Bone marrow (tissue), 2 donors: ENCODE measurements at regions not wholly inside any gene's neighbourhood (a gene's known extent, or its start where the extent isn't known, plus 50 kb on each side); places are given as distances from the start of the nearest gene placed in this dataset.

Source experiments
- DNase-seq, 2 donors: peaks; one replicate each; lab custom pipeline; 2025; lab: John Stamatoyannopoulos, UW

DNA sequence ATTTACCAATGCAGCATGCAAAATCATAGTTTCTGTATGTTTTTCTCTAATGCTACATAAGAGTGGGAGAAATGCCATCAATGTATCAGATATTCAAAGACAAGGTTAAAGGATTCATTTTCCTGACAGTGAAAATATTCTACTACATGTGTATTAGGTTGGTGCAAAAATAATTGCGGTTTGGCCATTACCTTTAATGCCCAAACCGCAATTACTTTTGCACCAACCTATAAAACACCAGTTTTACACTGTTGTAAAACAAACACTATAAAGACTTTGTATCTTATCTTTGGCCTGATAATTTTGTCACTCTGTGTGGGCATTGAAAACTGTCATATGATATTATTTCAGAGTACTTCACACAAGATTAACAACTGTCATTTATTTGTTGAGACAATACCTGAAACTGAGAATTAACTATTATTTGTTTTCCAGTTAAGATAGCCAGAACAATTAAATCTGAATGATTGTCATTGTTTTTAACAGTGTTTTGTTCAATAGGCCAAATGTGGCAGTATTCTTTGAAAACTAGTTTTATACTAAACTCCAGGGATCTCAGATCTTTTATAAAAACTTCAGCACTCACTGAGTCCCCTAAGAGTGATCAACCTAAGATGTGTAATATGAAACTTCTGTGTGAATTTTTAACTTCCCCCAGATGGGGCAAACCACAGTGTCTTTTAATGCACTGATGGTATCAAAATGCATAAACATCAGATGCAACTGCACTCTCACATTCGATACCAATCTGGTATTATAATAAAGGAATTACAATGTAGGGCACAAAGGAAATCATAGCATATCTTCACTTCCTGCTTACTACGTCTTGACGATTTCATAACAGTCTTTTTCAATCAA lies 53.8 kb upstream of the FBN2 start:
- DNase-seq = no peak

DNA sequence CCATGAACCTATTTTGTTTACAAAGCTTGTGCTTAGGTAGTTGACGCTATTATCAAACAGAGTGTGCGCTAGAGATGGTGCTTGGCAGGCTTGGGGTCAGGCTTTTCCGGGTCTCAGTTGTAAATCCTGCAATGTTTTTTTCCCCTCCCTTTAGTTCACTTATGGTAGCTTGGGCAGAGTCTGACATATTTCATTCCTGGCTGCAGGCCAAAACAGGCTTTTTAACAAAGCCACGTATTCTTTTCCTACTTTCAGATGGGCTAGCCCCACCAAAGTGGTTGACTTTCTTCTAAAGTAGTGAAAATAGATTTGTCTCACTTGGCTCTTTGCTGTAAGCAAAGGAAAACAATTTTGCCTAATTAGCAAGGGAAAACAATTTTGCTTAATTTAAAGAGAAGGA lies 58.0 kb upstream of the FBN2 start:
- DNase-seq = no peak

DNA sequence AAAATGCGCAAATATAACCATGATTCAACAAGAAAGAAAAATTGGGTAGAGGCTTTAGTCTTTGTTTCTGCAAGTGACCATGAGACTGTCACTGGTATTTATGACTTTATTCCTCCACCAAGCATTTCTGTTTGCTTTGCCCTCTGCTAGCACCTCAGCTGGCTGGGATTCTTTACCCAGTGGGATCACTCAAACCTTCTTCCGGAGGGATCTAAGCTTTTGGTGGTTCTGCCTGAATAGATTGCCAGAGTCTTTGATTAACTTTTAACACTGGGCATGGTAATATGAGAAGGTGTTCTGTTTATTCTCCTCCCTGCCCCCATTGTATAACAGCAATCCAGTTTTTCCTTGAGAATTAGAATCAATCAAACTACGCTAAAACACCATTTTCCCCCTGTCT lies 59.1 kb upstream of the FBN2 start:
- DNase-seq = no peak

DNA sequence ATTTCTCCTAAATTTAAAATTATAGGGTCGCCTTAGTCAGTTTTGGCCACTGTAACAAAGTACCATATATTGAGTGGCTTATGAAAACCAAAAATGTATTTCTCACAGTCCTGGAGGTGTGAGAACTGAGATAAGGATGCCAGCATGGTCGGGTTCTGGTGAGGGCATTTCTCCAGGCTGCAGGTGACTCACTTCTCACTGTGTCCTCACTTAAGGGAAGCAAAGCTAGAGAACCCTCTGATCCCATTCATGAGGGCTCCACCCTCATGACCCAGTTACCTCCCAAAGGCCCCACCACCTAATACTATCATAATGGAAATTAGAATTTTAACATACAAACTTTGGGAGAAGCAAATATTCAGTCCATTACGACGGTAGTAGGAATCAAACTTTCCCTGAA lies 75.1 kb upstream of the FBN2 start:
- DNase-seq = no peak

DNA sequence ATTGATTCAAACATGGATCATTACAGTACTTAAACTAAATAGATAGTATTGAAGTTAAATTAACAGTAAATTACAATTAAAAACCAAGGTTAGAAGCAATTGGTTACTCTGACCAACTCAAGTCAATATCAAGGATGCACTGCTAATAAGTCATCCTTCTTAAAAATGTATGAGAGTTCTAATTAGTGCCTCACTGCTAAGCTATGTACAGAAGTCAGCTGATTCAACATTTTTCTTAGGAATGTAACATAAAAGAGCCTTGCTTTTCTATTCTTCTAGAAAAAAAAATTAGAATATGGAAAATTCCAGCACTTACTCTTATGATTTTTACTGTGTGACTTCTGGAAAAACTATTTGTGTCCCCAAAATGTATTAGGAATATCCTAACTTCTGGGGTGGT lies 75.7 kb upstream of the FBN2 start:
- DNase-seq = no peak

DNA sequence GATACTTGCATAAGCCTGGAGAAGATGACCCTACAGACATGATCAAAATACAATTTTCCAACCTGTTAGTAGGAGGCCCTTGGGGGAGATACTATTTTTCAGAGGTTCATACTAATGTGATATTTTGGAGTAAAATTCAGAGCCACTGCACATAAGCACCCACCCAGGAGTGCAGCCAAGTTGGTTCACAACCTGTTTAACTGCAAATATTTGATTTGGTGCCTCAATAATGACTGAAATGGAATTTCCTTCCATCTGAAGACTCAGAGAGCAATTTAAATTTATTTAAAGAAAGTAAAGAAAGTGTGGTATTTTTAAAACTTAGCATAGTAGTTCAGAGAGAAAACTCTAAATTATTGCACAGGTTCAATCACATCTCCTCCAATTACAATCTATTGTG lies 77.5 kb upstream of the FBN2 start:
- DNase-seq = no peak

DNA sequence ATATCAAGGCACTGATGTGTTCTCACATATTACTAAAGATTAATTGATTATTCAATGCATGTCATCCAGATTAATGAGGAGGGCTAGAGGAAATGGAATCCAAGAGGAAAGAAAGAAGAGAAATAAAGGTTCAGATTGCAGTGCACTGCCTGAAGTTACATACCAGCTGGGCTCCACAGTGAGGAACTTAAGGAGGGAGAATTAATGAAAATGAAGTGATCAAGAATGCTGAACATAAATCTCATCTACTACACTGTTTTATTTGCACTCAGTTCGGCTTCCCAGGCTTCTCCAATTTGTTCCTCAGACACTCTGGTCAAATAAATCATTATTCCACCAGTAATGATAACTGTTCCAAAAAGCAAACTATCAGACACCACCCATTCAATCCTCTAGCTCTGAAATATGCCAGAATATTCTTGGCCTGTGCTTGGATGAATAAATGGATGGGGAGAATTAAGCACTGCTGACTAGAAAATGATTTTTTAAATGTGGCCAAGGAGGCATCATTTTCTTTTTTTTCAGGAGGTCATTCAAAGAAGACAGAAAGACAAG lies 88.6 kb upstream of the FBN2 start:
- no peak for DNase-seq

DNA sequence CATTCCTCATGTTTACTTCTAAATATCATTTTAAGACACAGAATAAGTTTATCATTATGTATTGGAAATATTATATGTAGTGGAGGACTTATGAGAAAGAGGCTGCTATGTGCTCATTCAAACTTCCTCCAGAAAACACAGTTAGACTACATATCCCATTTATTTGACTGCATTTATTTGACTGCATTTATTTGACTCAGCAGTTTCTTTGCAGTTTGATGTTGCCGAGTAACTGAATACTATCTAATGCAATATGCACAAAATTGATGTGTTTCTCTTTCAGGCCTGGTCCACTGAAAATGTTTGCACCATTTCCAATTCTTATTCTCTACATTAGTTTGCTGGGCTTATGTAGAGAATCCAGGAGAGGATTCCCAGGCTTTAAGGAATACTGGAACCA lies 89.9 kb upstream of the FBN2 start:
- no peak for DNase-seq

DNA sequence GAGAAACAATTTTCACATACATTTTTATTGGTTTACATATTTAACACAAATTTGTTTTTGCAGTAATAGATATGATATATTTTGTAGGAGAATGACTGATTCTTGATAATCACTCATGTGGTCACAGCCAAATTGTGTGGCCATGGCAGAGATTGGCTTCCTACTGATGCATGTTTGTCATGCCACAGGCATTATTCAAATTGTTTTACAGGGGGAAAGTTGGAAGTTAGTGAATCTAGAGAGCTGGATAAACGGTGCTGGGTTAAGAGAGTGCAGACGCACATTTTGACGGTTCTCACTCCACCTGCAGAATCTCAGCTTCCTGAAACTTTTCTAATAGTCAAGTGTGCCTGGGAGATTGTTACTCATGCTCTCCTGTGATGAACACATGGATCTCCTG lies 91.1 kb upstream of the FBN2 start:
- DNase-seq = no peak

DNA sequence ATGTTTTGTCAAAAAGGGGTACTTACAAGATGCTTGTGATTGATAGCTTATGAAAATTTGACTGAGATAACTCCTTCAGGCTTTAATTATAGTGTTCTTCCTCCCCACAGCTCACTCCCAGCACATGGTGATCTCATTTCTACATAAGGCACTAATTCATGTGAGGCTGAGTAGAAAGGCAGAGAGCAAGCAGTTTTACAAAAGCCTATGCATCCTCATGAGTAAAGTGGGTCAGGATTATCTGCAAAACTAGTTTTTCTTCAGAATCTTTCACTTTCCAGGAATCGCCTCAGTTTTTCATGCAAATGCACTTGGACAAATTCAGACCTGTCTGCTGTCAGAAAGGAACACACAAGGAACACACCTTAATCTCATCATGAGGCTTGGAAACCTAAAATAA lies 92.1 kb upstream of the FBN2 start:
- no peak for DNase-seq

DNA sequence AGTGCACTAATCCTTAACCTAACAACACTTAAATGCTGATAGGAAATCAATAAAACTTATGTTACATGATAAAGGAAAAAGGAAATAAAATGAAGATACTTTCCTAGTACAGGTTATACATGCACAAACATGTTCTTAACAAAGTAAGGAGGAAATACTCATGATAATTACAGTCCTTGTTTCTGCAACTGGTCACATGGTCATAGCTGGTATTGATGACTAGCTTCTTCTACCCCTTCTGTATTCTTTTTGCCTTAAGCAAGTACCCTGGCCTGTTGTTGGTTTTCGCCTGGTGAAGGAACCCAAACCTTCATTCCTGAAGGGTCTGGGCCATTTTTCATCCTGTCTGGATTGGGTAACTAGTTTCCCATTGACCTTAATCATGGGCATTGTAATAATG lies 93.7 kb upstream of the FBN2 start:
- no peak for DNase-seq

DNA sequence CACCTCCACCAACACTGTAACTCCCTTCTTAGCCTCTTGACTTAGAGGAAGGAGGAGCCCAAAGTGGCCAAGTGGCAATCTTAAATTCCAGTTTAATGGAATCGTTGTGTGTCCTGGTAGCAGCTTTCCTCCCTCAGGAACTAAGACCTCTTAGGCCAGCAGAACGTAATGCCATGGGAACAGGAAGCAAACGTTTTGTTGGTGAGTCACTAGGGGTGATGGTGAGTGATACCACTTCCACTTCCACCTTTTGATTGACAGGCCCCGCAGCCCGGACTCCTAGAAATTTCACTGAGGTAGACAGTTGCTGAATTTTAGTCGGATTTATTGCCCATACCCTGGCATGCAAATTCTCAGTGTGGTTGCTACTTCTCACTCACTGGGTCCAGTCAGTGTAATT lies 94.2 kb upstream of the FBN2 start:
- no peak for DNase-seq

DNA sequence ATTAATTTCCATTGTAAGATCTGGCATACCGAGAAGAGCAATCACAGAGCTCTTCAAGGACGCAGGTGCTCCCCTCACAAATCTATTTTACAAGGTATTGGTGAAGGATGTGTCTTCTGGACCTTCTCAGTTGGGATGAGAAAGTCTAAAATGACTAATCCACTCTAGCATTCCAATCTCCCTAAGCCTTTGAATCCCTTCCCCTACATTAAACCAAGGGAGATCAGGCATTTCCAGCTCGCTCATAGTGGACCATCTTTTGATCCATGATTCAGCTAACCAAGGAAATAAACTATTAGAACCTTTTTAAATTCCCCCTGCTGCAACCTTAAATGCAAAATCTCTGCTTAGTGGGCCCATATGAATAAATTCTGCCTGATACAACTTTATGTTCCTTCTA lies 95.9 kb upstream of the FBN2 start:
- no peak for DNase-seq

DNA sequence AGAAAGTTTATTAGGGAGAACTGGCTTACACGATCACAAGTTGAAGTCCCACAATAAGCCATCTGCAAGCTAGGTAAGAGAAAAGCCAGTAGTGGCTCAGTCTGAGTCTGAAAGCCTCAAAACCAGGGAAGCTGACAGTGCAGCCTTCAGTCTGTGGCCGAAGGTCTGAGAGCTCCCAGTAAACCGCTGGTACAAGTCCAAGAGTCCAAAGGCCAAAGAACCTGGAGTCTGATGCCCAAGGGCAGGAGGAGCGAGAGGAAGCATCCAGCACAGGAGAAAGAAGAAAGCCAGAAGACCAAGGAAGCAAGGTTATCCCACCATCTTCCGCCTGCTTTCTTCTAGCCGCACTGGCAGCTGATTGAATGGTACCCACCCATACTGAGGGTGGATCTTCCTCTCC lies 97.3 kb upstream of the FBN2 start:
- no peak for DNase-seq

DNA sequence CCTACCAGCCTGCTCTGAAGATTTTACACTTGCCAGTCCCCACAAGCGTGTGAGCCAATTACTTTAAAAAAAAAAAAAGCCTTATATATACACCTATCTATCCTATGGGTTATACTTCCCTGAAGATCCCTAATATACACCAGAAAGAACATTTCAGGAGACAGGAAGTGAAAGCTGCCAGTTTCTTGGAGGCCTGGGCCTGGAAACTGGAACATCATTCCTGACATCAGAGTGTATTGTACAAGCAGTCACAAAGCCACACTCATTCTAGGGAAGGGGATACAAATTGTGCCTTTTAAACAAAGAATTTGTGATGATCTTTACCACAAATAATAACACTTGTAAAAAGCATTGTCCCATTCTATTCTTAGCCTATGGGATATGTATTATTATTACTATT lies 98.3 kb upstream of the FBN2 start:
- DNase-seq = no peak

DNA sequence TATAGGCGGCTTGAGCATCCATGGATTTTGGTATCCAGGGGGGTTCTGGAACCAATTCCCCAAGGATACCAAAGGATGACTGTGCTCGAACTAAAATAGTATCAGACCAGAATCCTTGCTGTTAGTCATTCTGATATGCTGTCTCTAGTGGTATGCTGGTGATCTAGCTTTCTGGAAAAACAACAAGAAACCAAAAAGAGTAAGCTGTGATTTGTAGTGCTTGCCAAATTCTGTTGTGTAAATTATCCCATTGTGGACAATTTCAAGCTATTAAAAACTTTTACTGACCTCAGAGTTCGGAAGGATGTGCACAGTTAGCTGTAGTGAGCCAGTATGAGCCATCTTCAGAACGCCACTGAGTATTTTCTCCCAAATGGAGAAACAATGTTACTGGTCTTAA lies 99.0 kb upstream of the FBN2 start:
- no peak for DNase-seq

DNA sequence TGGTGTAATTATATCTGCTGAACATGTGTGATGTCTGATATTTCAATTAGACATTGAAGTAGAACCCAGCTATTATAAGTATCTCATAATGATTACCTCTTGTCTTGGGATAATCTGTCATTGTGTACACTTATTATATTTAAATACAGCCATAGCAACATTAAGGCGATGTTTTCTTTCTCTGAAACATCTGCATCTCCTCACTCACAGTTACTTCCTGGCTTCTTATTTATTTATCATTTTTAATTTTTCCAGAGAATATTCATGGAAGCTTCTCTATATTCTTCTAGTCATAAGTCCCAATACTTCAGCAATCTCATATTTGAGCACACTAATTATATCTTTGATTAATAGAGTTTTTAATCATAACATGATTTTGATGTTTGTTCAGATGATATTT lies 103.8 kb upstream of the FBN2 start:
- DNase-seq = no peak

DNA sequence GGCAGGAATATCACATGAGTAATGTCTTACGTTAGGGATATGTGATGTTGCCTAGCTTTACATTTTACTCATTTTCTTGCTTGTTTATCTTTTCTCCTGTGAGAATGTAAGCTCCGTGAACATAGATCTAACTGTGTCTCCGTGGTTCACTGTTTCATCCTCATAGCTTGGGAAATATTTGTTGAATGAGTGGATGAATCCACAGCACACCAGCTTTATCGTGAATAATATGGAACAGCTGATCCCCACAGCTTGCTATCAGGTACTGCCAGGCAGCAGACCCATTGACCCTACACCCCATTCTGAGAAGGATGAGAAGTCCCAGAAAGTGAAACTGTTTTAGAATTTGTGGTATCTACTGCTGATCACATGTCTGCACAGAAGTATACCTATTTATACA lies 106.8 kb upstream of the FBN2 start:
- DNase-seq = no peak

DNA sequence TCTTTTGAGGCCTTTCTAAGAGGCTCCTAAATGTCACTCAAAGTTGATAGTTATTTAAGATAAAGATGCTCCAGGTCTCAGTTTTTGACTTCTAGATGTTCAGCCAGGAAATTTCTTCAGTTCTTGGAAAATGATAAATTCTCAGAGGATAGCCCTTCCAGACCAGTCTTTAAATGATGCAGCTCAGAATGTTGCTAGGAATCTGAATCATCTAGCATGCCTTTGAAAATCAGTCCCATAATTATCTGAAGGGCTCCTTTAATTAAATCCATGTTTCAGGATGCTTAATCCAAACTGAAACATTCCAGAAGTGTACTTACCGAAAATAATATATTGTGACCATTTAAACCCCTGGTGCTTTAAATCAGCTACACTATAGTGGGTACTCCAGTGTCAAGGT lies 107.5 kb upstream of the FBN2 start:
- DNase-seq = no peak

DNA sequence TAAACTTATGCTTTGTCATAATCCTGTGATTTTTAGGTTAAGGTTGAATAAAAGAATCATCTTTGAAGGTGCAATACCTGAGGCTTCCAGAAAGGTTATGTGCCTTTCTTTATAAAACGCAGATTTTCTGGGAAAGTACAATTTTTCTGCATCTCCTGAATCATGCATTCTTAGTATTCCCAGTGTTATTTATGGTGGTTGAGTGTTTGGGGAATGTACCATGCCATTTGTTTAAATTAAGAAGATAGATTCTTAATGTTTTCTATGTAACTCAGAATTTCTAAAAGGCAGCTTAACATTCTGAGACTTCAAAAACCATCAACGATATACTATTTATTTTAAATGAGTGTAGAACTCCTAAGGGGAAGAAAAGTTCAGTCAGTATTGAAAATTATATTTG lies 108.1 kb upstream of the FBN2 start:
- no peak for DNase-seq

DNA sequence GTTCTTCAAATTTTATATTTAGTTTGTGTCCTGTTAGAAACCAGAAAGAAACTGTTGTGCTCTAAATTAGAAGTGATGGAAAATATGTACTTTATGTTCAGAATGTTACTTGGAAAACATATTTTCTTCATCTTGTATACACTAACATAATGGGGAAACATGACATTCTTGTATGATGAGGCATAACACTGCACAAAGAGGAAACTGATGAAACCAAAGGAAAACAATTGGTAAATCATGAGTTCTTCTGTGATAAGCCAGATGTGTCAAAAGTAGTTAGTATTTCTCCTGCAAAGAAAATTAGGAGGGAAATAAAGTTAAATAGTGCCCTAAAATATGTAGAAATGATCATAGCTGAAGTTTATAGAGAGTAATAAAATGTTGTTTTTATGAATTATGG lies 111.1 kb upstream of the FBN2 start:
- DNase-seq = no peak

DNA sequence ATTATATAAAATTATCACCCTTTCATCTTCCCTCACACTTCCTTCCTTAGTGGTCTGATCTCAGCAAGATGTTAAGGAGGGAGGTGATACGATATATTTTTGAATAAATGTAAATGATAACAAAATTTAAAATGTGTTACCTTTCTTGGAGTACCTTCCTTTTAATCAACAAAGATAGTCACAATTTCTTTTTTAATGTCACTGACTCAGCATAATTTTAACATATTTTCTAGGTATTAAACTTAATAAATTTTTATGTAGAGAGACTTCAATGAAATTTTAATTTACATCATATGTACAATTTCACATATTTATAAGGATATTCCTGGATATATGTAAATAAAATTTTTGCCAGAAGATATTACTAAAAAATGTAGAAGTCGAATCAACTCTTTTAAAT lies 125.0 kb upstream of the FBN2 start:
- no peak for DNase-seq

DNA sequence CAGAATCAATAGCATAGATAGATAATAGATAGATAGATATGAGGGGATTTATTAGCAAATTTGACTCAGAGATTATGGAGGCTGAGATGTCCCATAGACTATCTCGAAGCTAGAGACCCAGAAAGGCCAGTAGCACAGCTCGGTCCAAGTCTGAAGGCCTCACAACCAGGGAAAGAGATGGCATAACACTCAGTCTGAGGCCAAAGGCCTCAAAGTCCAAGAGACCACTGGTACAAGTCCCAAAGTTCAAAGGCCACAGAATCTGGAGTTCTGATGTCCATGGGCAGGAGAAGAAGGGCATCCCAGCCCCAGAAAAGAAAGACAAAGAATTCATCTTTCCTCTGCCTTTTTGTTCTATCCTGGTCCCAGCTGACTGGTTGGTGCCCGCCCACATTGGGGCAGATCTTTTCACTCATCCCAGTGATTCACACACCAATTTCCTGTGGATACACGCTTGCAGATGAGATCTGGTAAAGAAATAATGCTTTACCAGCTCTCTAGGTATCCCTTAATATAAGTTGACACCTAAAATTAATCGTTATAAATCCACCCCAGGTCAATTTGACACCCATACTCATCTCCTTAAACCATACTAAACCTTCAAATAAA lies 127.8 kb upstream of the FBN2 start:
- no peak for DNase-seq

DNA sequence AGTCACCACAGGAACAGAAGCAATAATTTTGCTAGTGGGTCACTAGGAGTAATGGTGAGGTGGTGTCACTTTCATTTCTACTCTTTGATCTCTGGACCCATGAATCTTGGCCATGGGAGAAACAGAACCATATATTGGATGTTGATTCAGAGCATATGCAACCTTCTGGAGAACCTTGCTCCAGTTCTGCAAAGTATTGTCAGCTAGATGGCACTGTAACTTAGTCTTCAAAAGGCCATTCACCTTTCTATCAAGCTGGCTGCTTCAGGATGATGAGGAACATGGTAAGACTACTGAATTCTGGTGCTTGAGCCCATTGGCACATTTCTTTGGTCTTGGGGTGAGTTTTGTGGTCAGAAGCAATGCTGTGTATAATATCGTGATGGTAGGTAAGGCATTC lies 129.1 kb upstream of the FBN2 start:
- DNase-seq = no peak
